ENCODE measurements at regions not wholly inside any gene's neighbourhood (a gene's known extent, or its start where the extent isn't known, plus 50 kb on each side); places are given as distances from the start of the nearest gene placed in this dataset.

GRCh38 chr2:150099805-150100204 lies 387.7 kb downstream of the RND3 start:
- TF ChIP-seq CTCF (conservative IDR thresholded peaks at IDR 0.05; ENCODE audit: low read length) (no peak), EZH2phosphoT487 (IDR thresholded peaks at IDR 0.05; ENCODE audit: borderline replicate concordance) (no peak)

Measured in Loucy (cell line).